ENCODE measurements at regions not wholly inside any gene's neighbourhood (a gene's known extent, or its start where the extent isn't known, plus 50 kb on each side); places are given as distances from the start of the nearest gene placed in this dataset.

GRCh38 chr18:78399992-78400503 is 579.6 kb upstream of the SALL3 start:
- no peak for TF ChIP-seq CTCF (IDR thresholded peaks at IDR 0.05; ENCODE audit: insufficient read depth, low read length, poor library complexity, severe bottlenecking)
- Histone ChIP-seq H3K4me3 (ENCODE audit: low read depth, low read length) (no peak overlapping the region), H3K27me3 (ENCODE audit: control insufficient read depth, insufficient read depth, low read length) (no peaks in the 10 kb centered on the region), H3K36me3 (ENCODE audit: control insufficient read depth, insufficient read depth, low read length) (no peaks in the 10 kb centered on the region)
- DNase-seq (ENCODE audit: low read depth), result no peak

- Histone ChIP-seq H3K4me3 (ENCODE audit: low read depth, low read length) (no peak overlapping the region), H3K27me3 (ENCODE audit: control insufficient read depth, insufficient read depth, low read length) (no peaks in the 10 kb centered on the region), H3K36me3 (ENCODE audit: control insufficient read depth, insufficient read depth, low read length) (no peaks in the 10 kb centered on the region)
- no peak for DNase-seq (ENCODE audit: low read depth)
- TF ChIP-seq CTCF (IDR thresholded peaks at IDR 0.05; ENCODE audit: insufficient read depth, low read length, poor library complexity, severe bottlenecking), result no peak
Observed at GRCh38 chr18:78402440-78402839, 577.2 kb upstream of the SALL3 start.

- no peaks in the 10 kb centered on the region for H3K36me3 ChIP-seq (ENCODE audit: control insufficient read depth, insufficient read depth, low read length)
Observed at GRCh38 chr18:78402966-78403365, 576.7 kb upstream of the SALL3 start.

GRCh38 chr18:78403371-78403770 is 576.2 kb upstream of the SALL3 start:
- Histone ChIP-seq H3K27me3 (ENCODE audit: control insufficient read depth, insufficient read depth, low read length) (no peaks in the 10 kb centered on the region), H3K4me3 (ENCODE audit: low read depth, low read length) (no peak overlapping the region), H3K36me3 (ENCODE audit: control insufficient read depth, insufficient read depth, low read length) (no peaks in the 10 kb centered on the region)
- no peak for TF ChIP-seq CTCF (IDR thresholded peaks at IDR 0.05; ENCODE audit: insufficient read depth, low read length, poor library complexity, severe bottlenecking)
- no peak for DNase-seq (ENCODE audit: low read depth)

More at GRCh38 chr18:78402966-78403365, 576.7 kb upstream of the SALL3 start:
- no peak for TF ChIP-seq CTCF (IDR thresholded peaks at IDR 0.05; ENCODE audit: insufficient read depth, low read length, poor library complexity, severe bottlenecking)
- H3K4me3 ChIP-seq (ENCODE audit: low read depth, low read length), result no peak overlapping the region
- H3K27me3 ChIP-seq (ENCODE audit: control insufficient read depth, insufficient read depth, low read length), result no peaks in the 10 kb centered on the region
- DNase-seq (ENCODE audit: low read depth), result no peak

GRCh38 chr18:78405763-78406162 is 573.9 kb upstream of the SALL3 start:
- no peak for TF ChIP-seq CTCF (IDR thresholded peaks at IDR 0.05; ENCODE audit: insufficient read depth, low read length, poor library complexity, severe bottlenecking)
- DNase-seq (ENCODE audit: low read depth), result no peak
- Histone ChIP-seq H3K27me3 (ENCODE audit: control insufficient read depth, insufficient read depth, low read length) (no peaks in the 10 kb centered on the region), H3K4me3 (ENCODE audit: low read depth, low read length) (no peak overlapping the region), H3K36me3 (ENCODE audit: control insufficient read depth, insufficient read depth, low read length) (no peaks in the 10 kb centered on the region)

GRCh38 chr18:78406743-78407465 is 572.7 kb upstream of the SALL3 start:
- no peaks in the 10 kb centered on the region for H3K27me3 ChIP-seq (ENCODE audit: control insufficient read depth, insufficient read depth, low read length)
- H3K36me3 ChIP-seq (ENCODE audit: control insufficient read depth, insufficient read depth, low read length), result no peaks in the 10 kb centered on the region
- no peak overlapping the region for H3K4me3 ChIP-seq (ENCODE audit: low read depth, low read length)
- no peak for DNase-seq (ENCODE audit: low read depth)
- TF ChIP-seq CTCF (IDR thresholded peaks at IDR 0.05; ENCODE audit: insufficient read depth, low read length, poor library complexity, severe bottlenecking), result no peak
